Erythroblast (primary cell): ENCODE measurements at regions not wholly inside any gene's neighbourhood (a gene's known extent, or its start where the extent isn't known, plus 50 kb on each side); places are given as distances from the start of the nearest gene placed in this dataset.

Source experiments
- GATA1 ChIP-seq: IDR thresholded peaks from 2 replicates; pipeline ENCODE4 v1.6.1; 2011; ENCODE audit warnings: low read depth, mild to moderate bottlenecking, control low read depth, low read length, moderate library complexity
- POLR2A ChIP-seq: IDR thresholded peaks from 2 replicates; pipeline ENCODE4 v1.6.1; 2011; ENCODE audit warnings: mild to moderate bottlenecking, low read length

- no peak for TF ChIP-seq POLR2A
- TF ChIP-seq GATA1: no peak
Observed at GRCh38 chr10:90621577-90621976, 236.3 kb downstream of the HTR7 start.
